Smooth muscle cell of the brain vasculature (primary cell): ENCODE measurements at regions not wholly inside any gene's neighbourhood (a gene's known extent, or its start where the extent isn't known, plus 50 kb on each side); places are given as distances from the start of the nearest gene placed in this dataset.
"Not testable (repeated sequence)": the region's sequence is repeated elsewhere in the genome, so short reads cannot be mapped to it uniquely, and the experiment has no call there.

Experiments
- DNase-seq: peaks from one replicate; pipeline ENCODE4 v3.0.0-alpha.2; 2012; ENCODE audit warnings: low read depth, low spot score

- DNase-seq: no peak
Measured at GRCh38 chr2:226172309-226172708, 627.3 kb downstream of the IRS1 start.

GRCh38 chr2:226169751-226170581 lies 629.7 kb downstream of the IRS1 start:
- no peak for DNase-seq

GRCh38 chr2:226168496-226169160 lies 631.0 kb downstream of the IRS1 start:
- no peak for DNase-seq

GRCh38 chr2:226164512-226164911 lies 635.1 kb downstream of the IRS1 start:
- no peak for DNase-seq

GRCh38 chr2:226160617-226161016 lies 639.0 kb downstream of the IRS1 start:
- not testable (repeated sequence) for DNase-seq

- no peak for DNase-seq
Measured at GRCh38 chr2:226159875-226160479, 639.6 kb downstream of the IRS1 start.

- DNase-seq: no peak
Measured at GRCh38 chr2:226158940-226159339, 640.7 kb downstream of the IRS1 start.

GRCh38 chr2:226158229-226158628 lies 641.4 kb downstream of the IRS1 start:
- DNase-seq: no peak

- DNase-seq: no peak
Measured at GRCh38 chr2:226155093-226155875, 644.3 kb downstream of the IRS1 start.

- DNase-seq: no peak
Measured at GRCh38 chr2:226154610-226155009, 645.0 kb downstream of the IRS1 start.

GRCh38 chr2:226153553-226153952 lies 646.1 kb downstream of the IRS1 start:
- DNase-seq: no peak

- no peak for DNase-seq
Measured at GRCh38 chr2:226151157-226151556, 648.5 kb downstream of the IRS1 start.

- DNase-seq: no peak
Measured at GRCh38 chr2:226143091-226143490, 656.5 kb downstream of the IRS1 start.

- no peak for DNase-seq
Measured at GRCh38 chr2:226142463-226142862, 657.2 kb downstream of the IRS1 start.

- DNase-seq: no peak
Measured at GRCh38 chr2:226140594-226140993, 659.0 kb downstream of the IRS1 start.

- DNase-seq: no peak
Measured at GRCh38 chr2:226139759-226140158, 659.9 kb downstream of the IRS1 start.

GRCh38 chr2:226137201-226137811 lies 662.3 kb downstream of the IRS1 start:
- DNase-seq: no peak

- no peak for DNase-seq
Measured at GRCh38 chr2:226136739-226137138, 662.9 kb downstream of the IRS1 start.

- no peak for DNase-seq
Measured at GRCh38 chr2:226135861-226136548, 663.6 kb downstream of the IRS1 start.

GRCh38 chr2:226132323-226133215 lies 667.1 kb downstream of the IRS1 start:
- DNase-seq: no peak
